ENCODE measurements at regions not wholly inside any gene's neighbourhood (a gene's known extent, or its start where the extent isn't known, plus 50 kb on each side); places are given as distances from the start of the nearest gene placed in this dataset.

DNA sequence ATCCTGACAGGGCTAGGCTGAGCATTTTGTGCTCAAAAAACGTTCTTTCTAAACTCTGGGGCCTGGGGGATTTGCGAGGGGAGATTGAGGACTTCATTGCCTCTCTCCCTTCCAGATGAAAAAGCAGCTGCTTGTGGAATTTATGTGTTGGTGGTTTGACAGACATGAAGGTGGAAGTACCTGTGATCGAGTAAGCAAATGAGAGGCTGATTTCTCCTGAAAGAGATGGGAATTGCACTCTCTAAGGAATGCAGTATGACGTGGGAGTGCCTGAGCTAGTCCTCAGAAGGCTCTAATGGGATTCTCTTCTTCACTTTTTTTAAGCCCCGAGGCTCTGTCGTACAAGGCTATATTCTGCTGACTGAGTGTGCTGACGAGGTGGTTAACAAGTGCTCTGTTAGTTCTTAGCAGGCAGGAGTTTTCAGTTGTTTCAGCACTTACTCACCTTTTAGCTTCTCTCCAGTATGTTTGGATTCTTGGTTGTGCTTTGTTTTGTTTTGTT lies 426.8 kb upstream of the CNKSR2 start:
- TF ChIP-seq, protein P1, sequence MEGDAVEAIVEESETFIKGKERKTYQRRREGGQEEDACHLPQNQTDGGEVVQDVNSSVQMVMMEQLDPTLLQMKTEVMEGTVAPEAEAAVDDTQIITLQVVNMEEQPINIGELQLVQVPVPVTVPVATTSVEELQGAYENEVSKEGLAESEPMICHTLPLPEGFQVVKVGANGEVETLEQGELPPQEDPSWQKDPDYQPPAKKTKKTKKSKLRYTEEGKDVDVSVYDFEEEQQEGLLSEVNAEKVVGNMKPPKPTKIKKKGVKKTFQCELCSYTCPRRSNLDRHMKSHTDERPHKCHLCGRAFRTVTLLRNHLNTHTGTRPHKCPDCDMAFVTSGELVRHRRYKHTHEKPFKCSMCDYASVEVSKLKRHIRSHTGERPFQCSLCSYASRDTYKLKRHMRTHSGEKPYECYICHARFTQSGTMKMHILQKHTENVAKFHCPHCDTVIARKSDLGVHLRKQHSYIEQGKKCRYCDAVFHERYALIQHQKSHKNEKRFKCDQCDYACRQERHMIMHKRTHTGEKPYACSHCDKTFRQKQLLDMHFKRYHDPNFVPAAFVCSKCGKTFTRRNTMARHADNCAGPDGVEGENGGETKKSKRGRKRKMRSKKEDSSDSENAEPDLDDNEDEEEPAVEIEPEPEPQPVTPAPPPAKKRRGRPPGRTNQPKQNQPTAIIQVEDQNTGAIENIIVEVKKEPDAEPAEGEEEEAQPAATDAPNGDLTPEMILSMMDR (IDR thresholded peaks at IDR 0.05; ENCODE audit: low read depth, low read length) = no peak
- no peak for TF ChIP-seq MYC (IDR thresholded peaks at IDR 0.05; ENCODE audit: low read depth, low read length)
- no peak for TF ChIP-seq POLR2A (IDR thresholded peaks at IDR 0.05; ENCODE audit: extremely low read depth, insufficient read length)
- TF ChIP-seq, protein P2, sequence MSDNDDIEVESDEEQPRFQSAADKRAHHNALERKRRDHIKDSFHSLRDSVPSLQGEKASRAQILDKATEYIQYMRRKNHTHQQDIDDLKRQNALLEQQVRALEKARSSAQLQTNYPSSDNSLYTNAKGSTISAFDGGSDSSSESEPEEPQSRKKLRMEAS (IDR thresholded peaks at IDR 0.05; ENCODE audit: low read depth, low read length) = no peak

Data from NB4 (cell line).